ENCODE measurements at regions not wholly inside any gene's neighbourhood (a gene's known extent, or its start where the extent isn't known, plus 50 kb on each side); places are given as distances from the start of the nearest gene placed in this dataset.

DNA sequence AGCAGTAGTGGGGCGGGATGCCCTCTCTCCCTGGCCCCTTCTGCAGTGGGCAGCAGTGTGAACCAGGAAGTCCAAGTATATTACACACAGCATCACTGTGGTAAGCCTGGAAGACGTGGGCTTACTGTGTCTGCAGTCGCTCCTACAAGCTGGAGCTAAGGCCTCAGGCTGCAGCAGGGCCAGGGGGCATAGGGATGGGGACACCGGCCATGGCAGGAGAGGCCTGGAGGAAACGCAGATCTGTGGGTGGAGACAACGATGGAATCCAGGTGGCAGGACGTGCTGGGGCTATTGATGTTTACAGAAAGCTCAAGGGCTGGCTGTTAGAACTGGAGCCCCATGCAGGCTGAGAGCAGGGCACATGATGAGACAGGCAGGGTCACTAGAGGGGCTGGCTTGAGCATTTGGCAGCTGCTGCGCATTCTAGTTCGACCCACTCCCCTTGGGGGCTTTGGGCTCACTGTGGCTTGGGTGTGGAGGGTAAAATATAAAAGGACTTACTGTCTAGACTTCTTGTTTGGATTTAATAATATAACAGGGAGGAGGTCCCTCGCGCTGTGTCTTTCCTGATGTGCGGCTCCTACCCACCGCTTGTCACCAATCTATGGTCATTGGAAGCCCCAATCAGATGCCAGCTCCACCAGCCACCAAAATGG is 539.5 kb downstream of the TBC1D22A start:
- DNase-seq (ENCODE audit: low read depth), result no peak
- no peak overlapping the region for H3K4me3 ChIP-seq (ENCODE audit: low read length)
- no peak for TF ChIP-seq CTCF (IDR thresholded peaks at IDR 0.05; ENCODE audit: insufficient read depth, low read depth, low read length, missing control alignments)

GRCh38 chr22:47300698-47301405 is 538.4 kb downstream of the TBC1D22A start:
- no peak for TF ChIP-seq CTCF (IDR thresholded peaks at IDR 0.05; ENCODE audit: insufficient read depth, low read depth, low read length, missing control alignments)
- no peak for DNase-seq (ENCODE audit: low read depth)
- H3K4me3 ChIP-seq (ENCODE audit: low read length), result no peak overlapping the region

DNA sequence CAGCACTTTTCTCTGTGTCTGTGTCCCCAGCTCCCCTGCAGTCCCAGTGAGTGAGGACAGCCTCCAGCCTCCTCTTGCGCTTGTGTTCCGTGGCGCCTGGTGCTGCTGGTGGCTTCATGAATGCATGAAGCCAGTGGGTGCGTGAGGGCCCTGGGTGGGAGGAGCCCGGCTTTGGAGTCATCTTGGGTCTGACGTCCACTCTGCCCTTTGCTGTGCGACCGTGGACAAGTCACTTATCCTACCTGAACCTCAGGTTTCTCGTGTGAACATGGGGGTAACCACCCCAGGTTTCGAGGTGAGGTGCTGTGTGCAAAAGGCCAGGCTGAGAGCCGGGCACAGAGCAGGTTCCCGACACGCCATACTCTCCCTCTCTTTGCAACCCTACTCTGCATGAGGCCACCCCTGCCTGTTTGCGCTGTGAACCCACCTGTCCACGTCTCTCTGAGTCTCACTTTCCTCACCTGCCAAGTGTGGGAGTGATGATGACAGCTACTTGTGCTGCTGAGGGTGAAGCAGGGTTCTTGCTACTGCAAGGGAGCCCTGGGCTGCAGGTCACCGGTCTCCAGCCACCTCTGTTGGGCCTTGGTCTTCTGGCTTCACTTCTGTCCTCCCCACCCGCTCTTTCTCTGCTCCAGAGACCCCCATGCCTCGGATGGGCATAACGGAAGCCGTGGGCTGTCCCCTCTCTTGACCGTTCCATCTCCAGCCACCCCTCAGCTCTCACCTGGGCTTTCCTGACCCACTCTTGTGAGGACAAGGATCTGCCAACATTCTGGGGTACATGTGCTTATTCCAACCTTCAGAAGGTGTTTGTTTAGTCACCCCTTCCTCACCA is 537.6 kb downstream of the TBC1D22A start:
- H3K4me3 ChIP-seq (ENCODE audit: low read length), result no peak overlapping the region
- DNase-seq (ENCODE audit: low read depth), result no peak
- no peak for TF ChIP-seq CTCF (IDR thresholded peaks at IDR 0.05; ENCODE audit: insufficient read depth, low read depth, low read length, missing control alignments)

DNA sequence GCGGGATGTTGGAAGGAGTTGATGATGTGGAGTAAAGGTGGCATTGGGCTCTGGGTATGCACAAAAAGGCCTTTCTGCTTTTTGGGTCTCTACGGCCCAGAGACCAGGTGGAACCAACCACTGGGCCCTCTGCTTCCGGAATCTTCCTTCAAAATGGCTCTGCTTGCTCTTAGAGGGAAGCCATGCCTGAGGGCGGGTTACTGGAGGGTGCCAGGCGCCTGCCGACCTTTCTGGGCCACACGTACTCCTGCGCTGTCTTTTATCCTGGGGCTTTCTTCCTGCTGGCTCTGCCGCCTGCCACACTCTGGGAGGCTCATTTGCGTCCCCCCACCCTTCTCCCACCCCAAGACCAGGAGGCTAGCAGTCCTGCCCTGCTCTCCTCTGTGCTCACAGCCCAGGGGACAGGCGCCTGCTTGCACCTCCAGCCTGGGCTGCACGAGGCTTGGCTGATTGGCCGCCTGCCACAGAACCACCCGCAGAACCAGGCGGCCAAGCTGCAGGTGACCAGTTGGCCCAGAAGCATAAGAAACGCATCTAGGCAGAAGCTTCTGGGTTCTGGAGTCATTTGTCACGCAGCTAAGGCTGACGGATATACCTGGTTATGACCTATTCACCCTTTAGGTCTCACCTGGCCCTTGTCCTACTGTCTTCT is 536.9 kb downstream of the TBC1D22A start:
- no peak for TF ChIP-seq CTCF (IDR thresholded peaks at IDR 0.05; ENCODE audit: insufficient read depth, low read depth, low read length, missing control alignments)
- no peak for DNase-seq (ENCODE audit: low read depth)
- no peak overlapping the region for H3K4me3 ChIP-seq (ENCODE audit: low read length)

GRCh38 chr22:47298017-47298785 is 535.8 kb downstream of the TBC1D22A start:
- no peak overlapping the region for H3K4me3 ChIP-seq (ENCODE audit: low read length)
- TF ChIP-seq CTCF (IDR thresholded peaks at IDR 0.05; ENCODE audit: insufficient read depth, low read depth, low read length, missing control alignments), result no peak
- DNase-seq (ENCODE audit: low read depth), result no peak

Data from epithelial cell of esophagus (primary cell).